ENCODE measurements at regions not wholly inside any gene's neighbourhood (a gene's known extent, or its start where the extent isn't known, plus 50 kb on each side); places are given as distances from the start of the nearest gene placed in this dataset.

- H3K27me3 Mint-ChIP-seq, result no peaks in the 10 kb centered on the region
- H3K36me3 Mint-ChIP-seq, result peaks cover 1% of the 10 kb centered on the region
- no peak overlapping the region for H3K27ac Mint-ChIP-seq
- H3K4me1 Mint-ChIP-seq, result peaks cover 0 to 2% (median 0%) of the 10 kb centered on the region in 3 donors
- no peak overlapping the region for H3K4me3 Mint-ChIP-seq
- peaks cover 2 to 8% (median 4%) of the 10 kb centered on the region in 3 donors for H3K9me3 Mint-ChIP-seq
Measured at GRCh38 chr4:135824759-135825296, 1623.2 kb upstream of the PABPC4L start.

GRCh38 chr4:135804785-135805184, 1603.2 kb upstream of the PABPC4L start:
- H3K36me3 Mint-ChIP-seq, result no peaks in the 10 kb centered on the region

GRCh38 chr4:135777361-135777760, 1575.8 kb upstream of the PABPC4L start:
- Mint-ChIP-seq H3K4me3 (no peak overlapping the region), H3K9me3 (peaks cover 1 to 5% (median 4%) of the 10 kb centered on the region in 3 donors), H3K36me3 (no peaks in the 10 kb centered on the region), H3K4me1 (no peaks in the 10 kb centered on the region), H3K27me3 (no peaks in the 10 kb centered on the region), H3K27ac (no peak overlapping the region)

More at GRCh38 chr4:135804785-135805184, 1603.2 kb upstream of the PABPC4L start:
- no peak overlapping the region for H3K27ac Mint-ChIP-seq
- H3K4me3 Mint-ChIP-seq, result no peak overlapping the region
- H3K27me3 Mint-ChIP-seq, result no peaks in the 10 kb centered on the region
- peaks cover 0 to 7% (median 0%) of the 10 kb centered on the region in 3 donors for H3K9me3 Mint-ChIP-seq
- H3K4me1 Mint-ChIP-seq, result no peaks in the 10 kb centered on the region

- peaks cover 1 to 4% (median 4%) of the 10 kb centered on the region in 3 donors for H3K9me3 Mint-ChIP-seq
- peaks cover 0 to under 1% (median 0%) of the 10 kb centered on the region in 3 donors for H3K4me1 Mint-ChIP-seq
- no peak overlapping the region for H3K4me3 Mint-ChIP-seq
- no peaks in the 10 kb centered on the region for H3K36me3 Mint-ChIP-seq
- H3K27me3 Mint-ChIP-seq, result no peaks in the 10 kb centered on the region
- no peak overlapping the region for H3K27ac Mint-ChIP-seq
Measured at GRCh38 chr4:135775909-135776308, 1574.3 kb upstream of the PABPC4L start.

GRCh38 chr4:135770505-135770904, 1568.9 kb upstream of the PABPC4L start:
- Mint-ChIP-seq H3K27me3 (no peaks in the 10 kb centered on the region), H3K4me3 (no peak overlapping the region), H3K36me3 (no peaks in the 10 kb centered on the region), H3K4me1 (peaks cover 0 to 1% (median 0%) of the 10 kb centered on the region in 3 donors), H3K27ac (no peak overlapping the region), H3K9me3 (peaks cover 3 to 11% (median 8%) of the 10 kb centered on the region in 3 donors)

GRCh38 chr4:135744928-135745327, 1543.3 kb upstream of the PABPC4L start:
- no peak overlapping the region for H3K27ac Mint-ChIP-seq

GRCh38 chr4:135741583-135741982, 1540.0 kb upstream of the PABPC4L start:
- peaks cover 0 to 12% (median 5%) of the 10 kb centered on the region in 3 donors for H3K9me3 Mint-ChIP-seq
- no peaks in the 10 kb centered on the region for H3K36me3 Mint-ChIP-seq
- H3K27ac Mint-ChIP-seq, result no peak overlapping the region

More at GRCh38 chr4:135744928-135745327, 1543.3 kb upstream of the PABPC4L start:
- Mint-ChIP-seq H3K27me3 (no peaks in the 10 kb centered on the region), H3K9me3 (peaks cover 0 to 10% (median 6%) of the 10 kb centered on the region in 3 donors), H3K4me1 (no peaks in the 10 kb centered on the region), H3K36me3 (no peaks in the 10 kb centered on the region), H3K4me3 (no peak overlapping the region)

GRCh38 chr4:135739354-135739753, 1537.8 kb upstream of the PABPC4L start:
- Mint-ChIP-seq H3K4me3 (no peak overlapping the region), H3K27me3 (no peaks in the 10 kb centered on the region), H3K36me3 (no peaks in the 10 kb centered on the region), H3K27ac (no peak overlapping the region), H3K9me3 (peaks cover 0 to 12% (median 4%) of the 10 kb centered on the region in 3 donors), H3K4me1 (no peaks in the 10 kb centered on the region)

More at GRCh38 chr4:135741583-135741982, 1540.0 kb upstream of the PABPC4L start:
- Mint-ChIP-seq H3K4me1 (no peaks in the 10 kb centered on the region), H3K4me3 (no peak overlapping the region), H3K27me3 (no peaks in the 10 kb centered on the region)

- H3K4me1 Mint-ChIP-seq, result no peaks in the 10 kb centered on the region
Measured at GRCh38 chr4:135735512-135735911, 1533.9 kb upstream of the PABPC4L start.

GRCh38 chr4:135732448-135732847, 1530.9 kb upstream of the PABPC4L start:
- Mint-ChIP-seq H3K4me3 (no peak overlapping the region), H3K36me3 (no peaks in the 10 kb centered on the region), H3K27ac (no peak overlapping the region), H3K27me3 (no peaks in the 10 kb centered on the region), H3K4me1 (no peaks in the 10 kb centered on the region), H3K9me3 (peaks cover 0 to 3% (median 0%) of the 10 kb centered on the region in 3 donors)

More at GRCh38 chr4:135735512-135735911, 1533.9 kb upstream of the PABPC4L start:
- Mint-ChIP-seq H3K27me3 (no peaks in the 10 kb centered on the region), H3K4me3 (no peak overlapping the region), H3K36me3 (no peaks in the 10 kb centered on the region), H3K27ac (no peak overlapping the region), H3K9me3 (peaks cover 0 to 3% (median 1%) of the 10 kb centered on the region in 3 donors)

- no peak overlapping the region for H3K27ac Mint-ChIP-seq
Measured at GRCh38 chr4:135731682-135732081, 1530.1 kb upstream of the PABPC4L start.

GRCh38 chr4:135724421-135724820, 1522.8 kb upstream of the PABPC4L start:
- H3K4me3 Mint-ChIP-seq, result no peak overlapping the region
- peaks cover 0 to 3% (median 2%) of the 10 kb centered on the region in 3 donors for H3K9me3 Mint-ChIP-seq
- H3K27ac Mint-ChIP-seq, result no peak overlapping the region
- H3K36me3 Mint-ChIP-seq, result no peaks in the 10 kb centered on the region
- no peaks in the 10 kb centered on the region for H3K4me1 Mint-ChIP-seq
- no peaks in the 10 kb centered on the region for H3K27me3 Mint-ChIP-seq

More at GRCh38 chr4:135731682-135732081, 1530.1 kb upstream of the PABPC4L start:
- Mint-ChIP-seq H3K9me3 (peaks cover 0 to 3% (median 0%) of the 10 kb centered on the region in 3 donors), H3K27me3 (no peaks in the 10 kb centered on the region), H3K4me1 (no peaks in the 10 kb centered on the region), H3K4me3 (no peak overlapping the region), H3K36me3 (no peaks in the 10 kb centered on the region)

GRCh38 chr4:135718019-135718418, 1516.4 kb upstream of the PABPC4L start:
- Mint-ChIP-seq H3K36me3 (no peaks in the 10 kb centered on the region), H3K4me3 (no peak overlapping the region), H3K27me3 (no peaks in the 10 kb centered on the region), H3K4me1 (no peaks in the 10 kb centered on the region), H3K27ac (no peak overlapping the region), H3K9me3 (no peaks in the 10 kb centered on the region)

- no peaks in the 10 kb centered on the region for H3K4me1 Mint-ChIP-seq
- no peak overlapping the region for H3K27ac Mint-ChIP-seq
- H3K9me3 Mint-ChIP-seq, result peaks cover 4 to 12% (median 5%) of the 10 kb centered on the region in 3 donors
- no peaks in the 10 kb centered on the region for H3K27me3 Mint-ChIP-seq
- no peak overlapping the region for H3K4me3 Mint-ChIP-seq
- no peaks in the 10 kb centered on the region for H3K36me3 Mint-ChIP-seq
Measured at GRCh38 chr4:135705343-135705742, 1503.8 kb upstream of the PABPC4L start.

- no peaks in the 10 kb centered on the region for H3K4me1 Mint-ChIP-seq
Measured at GRCh38 chr4:135694066-135694465, 1492.5 kb upstream of the PABPC4L start.

GRCh38 chr4:135684001-135684400, 1482.4 kb upstream of the PABPC4L start:
- Mint-ChIP-seq H3K4me1 (no peaks in the 10 kb centered on the region), H3K36me3 (no peaks in the 10 kb centered on the region), H3K27me3 (no peaks in the 10 kb centered on the region), H3K4me3 (no peak overlapping the region), H3K27ac (no peak overlapping the region), H3K9me3 (peaks cover 0 to 3% (median 3%) of the 10 kb centered on the region in 3 donors)

More at GRCh38 chr4:135694066-135694465, 1492.5 kb upstream of the PABPC4L start:
- H3K4me3 Mint-ChIP-seq, result no peak overlapping the region
- H3K36me3 Mint-ChIP-seq, result no peaks in the 10 kb centered on the region
- no peaks in the 10 kb centered on the region for H3K27me3 Mint-ChIP-seq
- H3K27ac Mint-ChIP-seq, result no peak overlapping the region
- H3K9me3 Mint-ChIP-seq, result peaks cover 2 to 6% (median 4%) of the 10 kb centered on the region in 3 donors
